ENCODE measurements at regions not wholly inside any gene's neighbourhood (a gene's known extent, or its start where the extent isn't known, plus 50 kb on each side); places are given as distances from the start of the nearest gene placed in this dataset.
"Not testable (repeated sequence)": the region's sequence is repeated elsewhere in the genome, so short reads cannot be mapped to it uniquely, and the experiment has no call there.

- H3K36me3 ChIP-seq (ENCODE audit: control insufficient read depth, insufficient read depth, low read length): no peaks in the 10 kb centered on the region
- no peak overlapping the region for H3K4me3 ChIP-seq (ENCODE audit: low read length)
- H3K4me1 ChIP-seq (ENCODE audit: control insufficient read depth, insufficient read depth, low read length): no peaks in the 10 kb centered on the region
- H3K27ac ChIP-seq (ENCODE audit: low read depth, low read length): no peak overlapping the region
- H3K27me3 ChIP-seq (ENCODE audit: control insufficient read depth, insufficient read depth, low read length): no peaks in the 10 kb centered on the region
- no peak overlapping the region for H3K9ac ChIP-seq (ENCODE audit: low read length)
Observed at GRCh38 chr1:56115701-56116100, 463.7 kb downstream of the PLPP3 start.

- Histone ChIP-seq H3K4me3 (ENCODE audit: low read length) (no peak overlapping the region), H3K27ac (ENCODE audit: low read depth, low read length) (no peak overlapping the region), H3K36me3 (ENCODE audit: control insufficient read depth, insufficient read depth, low read length) (no peaks in the 10 kb centered on the region), H3K9ac (ENCODE audit: low read length) (no peak overlapping the region), H3K27me3 (ENCODE audit: control insufficient read depth, insufficient read depth, low read length) (no peaks in the 10 kb centered on the region), H3K4me1 (ENCODE audit: control insufficient read depth, insufficient read depth, low read length) (no peaks in the 10 kb centered on the region)
Observed at GRCh38 chr1:56113679-56114078, 465.7 kb downstream of the PLPP3 start.

- no peak overlapping the region for H3K4me3 ChIP-seq (ENCODE audit: low read length)
- H3K36me3 ChIP-seq (ENCODE audit: control insufficient read depth, insufficient read depth, low read length): no peaks in the 10 kb centered on the region
- H3K9ac ChIP-seq (ENCODE audit: low read length): no peak overlapping the region
- no peak overlapping the region for H3K27ac ChIP-seq (ENCODE audit: low read depth, low read length)
- no peaks in the 10 kb centered on the region for H3K4me1 ChIP-seq (ENCODE audit: control insufficient read depth, insufficient read depth, low read length)
- H3K27me3 ChIP-seq (ENCODE audit: control insufficient read depth, insufficient read depth, low read length): no peaks in the 10 kb centered on the region
Observed at GRCh38 chr1:56107275-56107638, 472.1 kb downstream of the PLPP3 start.

DNA sequence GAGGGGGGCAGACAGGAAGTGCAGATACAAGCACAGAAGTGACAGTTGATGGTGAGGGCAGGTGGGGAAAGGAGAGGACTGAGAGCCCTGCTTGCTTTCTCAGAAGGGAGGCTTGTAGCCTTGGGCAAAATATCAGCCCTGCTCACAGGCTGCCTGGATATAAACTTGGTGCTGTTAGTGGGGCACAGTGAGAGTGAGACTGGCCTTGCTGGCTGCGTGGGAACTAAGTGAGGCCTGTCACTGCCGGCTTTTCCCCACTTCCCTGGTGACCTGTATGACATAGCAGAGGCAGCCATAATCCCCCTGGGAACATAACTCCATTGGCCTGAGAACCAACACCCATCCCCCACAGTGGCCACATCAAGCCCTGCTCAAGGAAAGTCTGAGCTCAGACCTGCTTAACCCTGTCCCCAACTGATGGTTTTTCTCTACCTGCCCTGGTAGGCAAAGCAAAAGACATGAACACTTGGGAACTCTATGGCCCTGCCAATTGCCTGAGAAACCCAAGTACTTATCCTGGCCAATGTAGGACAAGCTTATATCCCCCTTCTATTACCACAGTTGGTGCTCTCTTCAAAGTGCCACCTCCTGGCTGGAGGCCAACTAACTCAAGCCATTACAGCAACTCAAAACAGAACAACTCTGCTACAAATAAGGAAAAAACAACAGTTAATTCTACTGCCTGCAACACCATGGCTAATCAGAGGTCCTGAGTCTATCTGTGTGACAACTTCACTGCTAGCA lies 472.7 kb downstream of the PLPP3 start:
- H3K4me1 ChIP-seq (ENCODE audit: control insufficient read depth, insufficient read depth, low read length): no peaks in the 10 kb centered on the region

DNA sequence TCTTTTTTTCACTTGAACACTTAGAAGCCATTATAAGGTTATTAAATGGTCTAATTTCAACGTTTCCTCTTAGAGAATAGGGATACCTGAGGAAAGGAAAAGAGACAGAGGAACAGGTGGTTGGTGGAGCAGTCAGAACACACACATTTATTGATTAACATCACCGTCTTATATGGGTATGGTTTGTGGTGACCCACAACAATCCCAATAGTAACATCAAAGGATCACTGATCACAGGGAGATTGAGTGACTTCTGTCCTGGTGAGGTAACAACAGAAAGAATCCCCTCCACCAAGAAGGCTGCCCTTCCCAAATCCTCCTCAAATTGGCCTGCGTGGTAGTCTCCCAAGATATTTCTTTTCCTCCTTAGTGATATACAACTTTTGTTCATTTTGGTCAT lies 474.0 kb downstream of the PLPP3 start:
- H3K36me3 ChIP-seq (ENCODE audit: control insufficient read depth, insufficient read depth, low read length): no peaks in the 10 kb centered on the region
- H3K27ac ChIP-seq (ENCODE audit: low read depth, low read length): no peak overlapping the region
- no peaks in the 10 kb centered on the region for H3K4me1 ChIP-seq (ENCODE audit: control insufficient read depth, insufficient read depth, low read length)
- no peak overlapping the region for H3K9ac ChIP-seq (ENCODE audit: low read length)
- H3K4me3 ChIP-seq (ENCODE audit: low read length): no peak overlapping the region
- no peaks in the 10 kb centered on the region for H3K27me3 ChIP-seq (ENCODE audit: control insufficient read depth, insufficient read depth, low read length)

More for the DNA sequence above, 472.7 kb downstream of the PLPP3 start:
- H3K36me3 ChIP-seq (ENCODE audit: control insufficient read depth, insufficient read depth, low read length): no peaks in the 10 kb centered on the region
- no peaks in the 10 kb centered on the region for H3K27me3 ChIP-seq (ENCODE audit: control insufficient read depth, insufficient read depth, low read length)
- no peak overlapping the region for H3K9ac ChIP-seq (ENCODE audit: low read length)
- no peak overlapping the region for H3K4me3 ChIP-seq (ENCODE audit: low read length)
- no peak overlapping the region for H3K27ac ChIP-seq (ENCODE audit: low read depth, low read length)

DNA sequence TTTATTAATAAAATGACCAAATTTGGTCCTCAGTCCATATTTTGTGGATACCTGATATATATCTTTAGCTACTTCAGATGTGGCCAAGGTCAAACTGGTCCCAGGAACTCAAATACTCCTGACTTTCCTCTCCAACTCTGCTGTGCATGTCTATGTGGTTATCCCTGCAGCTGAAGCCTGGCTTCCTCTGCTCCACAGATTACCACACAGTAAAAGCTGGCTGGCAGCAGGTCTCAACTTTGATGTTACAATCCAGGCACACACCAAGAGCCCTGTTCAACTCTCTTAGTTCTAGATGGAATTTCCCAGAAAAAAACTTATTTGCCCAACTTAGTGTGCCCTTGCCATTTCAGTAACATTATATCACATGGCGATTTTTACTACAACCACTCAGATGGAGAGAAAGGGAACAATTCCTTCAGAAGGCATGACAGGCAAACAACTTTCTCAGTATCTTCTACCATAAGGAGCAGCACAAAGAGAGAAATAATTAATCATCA lies 479.5 kb downstream of the PLPP3 start:
- H3K27me3 ChIP-seq (ENCODE audit: control insufficient read depth, insufficient read depth, low read length): no peaks in the 10 kb centered on the region
- H3K4me1 ChIP-seq (ENCODE audit: control insufficient read depth, insufficient read depth, low read length): no peaks in the 10 kb centered on the region
- no peak overlapping the region for H3K4me3 ChIP-seq (ENCODE audit: low read length)
- H3K9ac ChIP-seq (ENCODE audit: low read length): no peak overlapping the region
- H3K27ac ChIP-seq (ENCODE audit: low read depth, low read length): no peak overlapping the region
- H3K36me3 ChIP-seq (ENCODE audit: control insufficient read depth, insufficient read depth, low read length): no peaks in the 10 kb centered on the region

DNA sequence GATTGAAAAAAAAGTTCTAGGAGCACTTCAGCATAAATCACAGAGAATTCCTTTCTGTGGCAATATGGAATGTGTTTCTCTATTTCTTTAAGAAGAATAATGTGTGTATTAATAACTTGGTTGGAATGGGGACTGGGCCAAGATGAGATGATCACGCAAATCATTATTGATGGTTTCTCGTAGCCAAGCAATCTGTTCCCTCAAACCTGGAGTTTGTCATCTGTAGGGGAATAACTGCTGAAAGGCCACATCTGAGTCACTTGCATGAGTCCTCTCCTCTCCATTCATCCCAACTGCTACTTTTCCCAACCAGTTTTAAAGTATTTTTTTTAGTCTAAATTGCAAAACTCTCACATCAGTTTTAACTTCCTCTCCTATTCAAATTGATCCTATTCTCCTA lies 480.4 kb downstream of the PLPP3 start:
- Histone ChIP-seq H3K4me1 (ENCODE audit: control insufficient read depth, insufficient read depth, low read length) (no peaks in the 10 kb centered on the region), H3K9ac (ENCODE audit: low read length) (no peak overlapping the region), H3K27ac (ENCODE audit: low read depth, low read length) (no peak overlapping the region), H3K27me3 (ENCODE audit: control insufficient read depth, insufficient read depth, low read length) (no peaks in the 10 kb centered on the region), H3K4me3 (ENCODE audit: low read length) (no peak overlapping the region), H3K36me3 (ENCODE audit: control insufficient read depth, insufficient read depth, low read length) (no peaks in the 10 kb centered on the region)

GRCh38 chr1:56097713-56098112 lies 481.6 kb downstream of the PLPP3 start:
- H3K9ac ChIP-seq (ENCODE audit: low read length): no peak overlapping the region
- no peaks in the 10 kb centered on the region for H3K27me3 ChIP-seq (ENCODE audit: control insufficient read depth, insufficient read depth, low read length)
- H3K36me3 ChIP-seq (ENCODE audit: control insufficient read depth, insufficient read depth, low read length): no peaks in the 10 kb centered on the region
- H3K27ac ChIP-seq (ENCODE audit: low read depth, low read length): no peak overlapping the region
- H3K4me1 ChIP-seq (ENCODE audit: control insufficient read depth, insufficient read depth, low read length): no peaks in the 10 kb centered on the region
- H3K4me3 ChIP-seq (ENCODE audit: low read length): no peak overlapping the region

- Histone ChIP-seq H3K9ac (ENCODE audit: low read length) (no peak overlapping the region), H3K36me3 (ENCODE audit: control insufficient read depth, insufficient read depth, low read length) (no peaks in the 10 kb centered on the region), H3K4me1 (ENCODE audit: control insufficient read depth, insufficient read depth, low read length) (no peaks in the 10 kb centered on the region), H3K27ac (ENCODE audit: low read depth, low read length) (no peak overlapping the region), H3K27me3 (ENCODE audit: control insufficient read depth, insufficient read depth, low read length) (no peaks in the 10 kb centered on the region), H3K4me3 (ENCODE audit: low read length) (no peak overlapping the region)
Observed at GRCh38 chr1:56095696-56096665, 483.4 kb downstream of the PLPP3 start.

- Histone ChIP-seq H3K27me3 (ENCODE audit: control insufficient read depth, insufficient read depth, low read length) (no peaks in the 10 kb centered on the region), H3K4me3 (ENCODE audit: low read length) (no peak overlapping the region), H3K9ac (ENCODE audit: low read length) (no peak overlapping the region), H3K36me3 (ENCODE audit: control insufficient read depth, insufficient read depth, low read length) (no peaks in the 10 kb centered on the region), H3K4me1 (ENCODE audit: control insufficient read depth, insufficient read depth, low read length) (no peaks in the 10 kb centered on the region), H3K27ac (ENCODE audit: low read depth, low read length) (no peak overlapping the region)
Observed at GRCh38 chr1:56094168-56094567, 485.2 kb downstream of the PLPP3 start.

DNA sequence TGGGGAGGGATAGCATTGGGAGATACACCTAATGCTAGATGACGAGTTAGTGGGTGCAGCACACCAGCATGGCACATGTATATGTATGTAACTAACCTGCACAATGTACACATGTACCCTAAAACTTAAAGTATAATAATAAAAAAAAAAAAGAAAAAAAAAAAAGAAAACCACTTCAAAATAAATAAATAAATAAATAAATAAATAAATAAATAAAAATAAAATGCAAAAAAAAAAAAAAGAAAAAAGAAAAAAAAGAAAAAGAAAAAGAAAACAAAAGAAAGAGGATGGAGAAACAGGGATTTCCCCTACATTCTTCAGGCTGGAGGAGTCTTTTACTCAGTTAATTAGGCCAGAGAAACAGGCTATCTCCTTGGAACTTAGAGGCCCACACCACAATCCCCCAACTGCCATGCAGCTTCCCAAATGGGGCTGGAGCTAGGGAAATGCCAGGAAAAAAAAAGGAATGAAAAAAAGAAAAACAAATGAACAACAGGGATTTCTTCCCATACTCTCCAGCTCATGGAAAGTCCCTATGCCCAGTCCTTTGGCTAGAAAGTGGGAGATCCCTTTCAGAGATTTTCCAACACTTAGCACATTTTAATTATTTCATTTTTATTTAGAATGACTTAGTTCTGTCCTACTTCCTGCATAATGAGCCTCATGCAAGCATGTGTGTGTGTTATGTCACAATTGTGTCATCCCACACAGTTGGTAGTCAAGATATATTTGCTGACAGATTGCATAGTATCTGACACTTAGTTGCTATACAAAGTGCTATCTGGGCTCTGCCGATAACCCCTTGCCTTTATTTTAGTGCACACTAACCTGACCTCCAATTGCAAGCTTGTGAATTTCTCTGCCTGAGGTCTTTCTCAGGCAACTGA lies 486.4 kb downstream of the PLPP3 start:
- no peaks in the 10 kb centered on the region for H3K27me3 ChIP-seq (ENCODE audit: control insufficient read depth, insufficient read depth, low read length)
- no peaks in the 10 kb centered on the region for H3K4me1 ChIP-seq (ENCODE audit: control insufficient read depth, insufficient read depth, low read length)
- H3K27ac ChIP-seq (ENCODE audit: low read depth, low read length): no peak overlapping the region
- H3K4me3 ChIP-seq (ENCODE audit: low read length): no peak overlapping the region
- no peaks in the 10 kb centered on the region for H3K36me3 ChIP-seq (ENCODE audit: control insufficient read depth, insufficient read depth, low read length)
- H3K9ac ChIP-seq (ENCODE audit: low read length): no peak overlapping the region

GRCh38 chr1:56089826-56090225 lies 489.5 kb downstream of the PLPP3 start:
- H3K9ac ChIP-seq (ENCODE audit: low read length); H3K36me3 ChIP-seq (ENCODE audit: control insufficient read depth, insufficient read depth, low read length): not testable (repeated sequence)

More at GRCh38 chr1:56089826-56090225, 489.5 kb downstream of the PLPP3 start:
- H3K27me3 ChIP-seq (ENCODE audit: control insufficient read depth, insufficient read depth, low read length); H3K4me1 ChIP-seq (ENCODE audit: control insufficient read depth, insufficient read depth, low read length); H3K4me3 ChIP-seq (ENCODE audit: low read length); H3K27ac ChIP-seq (ENCODE audit: low read depth, low read length): not testable (repeated sequence)

All from rectal smooth muscle tissue (tissue), 1 donor.